ENCODE measurements at regions not wholly inside any gene's neighbourhood (a gene's known extent, or its start where the extent isn't known, plus 50 kb on each side); places are given as distances from the start of the nearest gene placed in this dataset.

GRCh38 chr1:219113261-219113660 is 60.4 kb upstream of the LYPLAL1 start (continued):
- TF ChIP-seq HDAC6 (IDR thresholded peaks at IDR 0.05; ENCODE audit: low read depth, low read length) = no peak
- TF ChIP-seq JUN (IDR thresholded peaks at IDR 0.05; ENCODE audit: low read depth, low read length) = no peak
- no peak for TF ChIP-seq EP300 (IDR thresholded peaks at IDR 0.05; ENCODE audit: borderline replicate concordance in 1 of 2, low read depth in 2 of 2, low read length in 2 of 2)
